Retina (tissue), 1 donor: ENCODE measurements at regions not wholly inside any gene's neighbourhood (a gene's known extent, or its start where the extent isn't known, plus 50 kb on each side); places are given as distances from the start of the nearest gene placed in this dataset.
"Not testable (repeated sequence)": the region's sequence is repeated elsewhere in the genome, so short reads cannot be mapped to it uniquely, and the experiment has no call there.

Experiments
- DNase-seq: peaks from one replicate; pipeline ENCODE4 v3.0.0-alpha.2; 2016

- DNase-seq: no peak
These were observed 50.8 kb upstream of the SEL1L start for GRCh38 chr14:81584495-81584894.

- no peak for DNase-seq
These were observed 55.9 kb upstream of the SEL1L start for GRCh38 chr14:81589381-81590065.

GRCh38 chr14:81591266-81591665 lies 57.6 kb upstream of the SEL1L start:
- no peak for DNase-seq

- DNase-seq: no peak
These were observed 60.4 kb upstream of the SEL1L start for GRCh38 chr14:81594012-81594411.

GRCh38 chr14:81605660-81606059 lies 72.0 kb upstream of the SEL1L start:
- DNase-seq: no peak

GRCh38 chr14:81613341-81614045 lies 79.8 kb upstream of the SEL1L start:
- no peak for DNase-seq

GRCh38 chr14:81614302-81614701 lies 80.6 kb upstream of the SEL1L start:
- not testable (repeated sequence) for DNase-seq

GRCh38 chr14:81618695-81619094 lies 85.0 kb upstream of the SEL1L start:
- no peak for DNase-seq

- DNase-seq: peak; percentile 51
These were observed 86.2 kb upstream of the SEL1L start for GRCh38 chr14:81619816-81620215.

- not testable (repeated sequence) for DNase-seq
These were observed 90.2 kb upstream of the SEL1L start for GRCh38 chr14:81623771-81624396.

- peak; percentile 20 for DNase-seq
These were observed 91.7 kb upstream of the SEL1L start for GRCh38 chr14:81625343-81625742.

GRCh38 chr14:81632157-81632556 lies 98.5 kb upstream of the SEL1L start:
- no peak for DNase-seq

GRCh38 chr14:81633496-81633895 lies 99.8 kb upstream of the SEL1L start:
- no peak for DNase-seq

- DNase-seq: no peak
These were observed 104.0 kb upstream of the SEL1L start for GRCh38 chr14:81637639-81638038.

GRCh38 chr14:81638656-81639280 lies 105.1 kb upstream of the SEL1L start:
- DNase-seq: no peak

GRCh38 chr14:81653626-81654025 lies 120.0 kb upstream of the SEL1L start:
- DNase-seq: no peak

- DNase-seq: no peak
These were observed 122.0 kb upstream of the SEL1L start for GRCh38 chr14:81655423-81656314.

GRCh38 chr14:81656811-81657210 lies 123.2 kb upstream of the SEL1L start:
- DNase-seq: no peak

- DNase-seq: no peak
These were observed 128.4 kb upstream of the SEL1L start for GRCh38 chr14:81662066-81662465.

- no peak for DNase-seq
These were observed 129.0 kb upstream of the SEL1L start for GRCh38 chr14:81662570-81663197.

- DNase-seq: no peak
These were observed 135.1 kb upstream of the SEL1L start for GRCh38 chr14:81668626-81669274.

- DNase-seq: no peak
These were observed 135.7 kb upstream of the SEL1L start for GRCh38 chr14:81669308-81669707.
